ENCODE measurements at regions not wholly inside any gene's neighbourhood (a gene's known extent, or its start where the extent isn't known, plus 50 kb on each side); places are given as distances from the start of the nearest gene placed in this dataset.
"Not testable (repeated sequence)": the region's sequence is repeated elsewhere in the genome, so short reads cannot be mapped to it uniquely, and the experiment has no call there.

- no peak for DNase-seq
Observed at GRCh38 chrX:25131055-25131454, 115.3 kb upstream of the ARX start.

DNA sequence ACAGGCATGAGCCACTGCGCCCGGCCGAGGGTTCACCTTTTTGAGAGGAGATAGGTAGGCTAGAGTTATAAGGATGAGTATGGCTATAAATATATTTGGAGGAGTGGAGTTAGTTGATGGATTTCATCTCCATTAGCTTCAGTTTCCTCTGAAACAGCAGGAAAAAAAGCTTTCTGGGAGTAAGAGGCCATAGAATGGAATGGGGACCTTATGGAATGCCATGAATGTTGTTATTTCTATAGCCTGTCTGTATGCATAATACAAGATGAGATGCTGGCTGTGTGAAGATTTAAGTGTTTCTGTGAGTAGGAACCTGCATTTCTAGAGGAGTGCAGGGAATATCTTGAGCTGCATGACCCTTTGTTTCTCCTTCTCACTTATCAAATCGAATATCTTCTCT lies 114.9 kb upstream of the ARX start:
- no peak for DNase-seq

- no peak for DNase-seq
Observed at GRCh38 chrX:25125483-25125882, 109.7 kb upstream of the ARX start.

GRCh38 chrX:25124391-25124790 lies 108.6 kb upstream of the ARX start:
- no peak for DNase-seq

- no peak for DNase-seq
Observed at GRCh38 chrX:25112156-25112555, 96.4 kb upstream of the ARX start.

GRCh38 chrX:25108481-25108880 lies 92.7 kb upstream of the ARX start:
- no peak for DNase-seq

- no peak for DNase-seq
Observed at GRCh38 chrX:25105221-25105620, 89.5 kb upstream of the ARX start.

- no peak for DNase-seq
Observed at GRCh38 chrX:25096522-25097045, 80.8 kb upstream of the ARX start.

DNA sequence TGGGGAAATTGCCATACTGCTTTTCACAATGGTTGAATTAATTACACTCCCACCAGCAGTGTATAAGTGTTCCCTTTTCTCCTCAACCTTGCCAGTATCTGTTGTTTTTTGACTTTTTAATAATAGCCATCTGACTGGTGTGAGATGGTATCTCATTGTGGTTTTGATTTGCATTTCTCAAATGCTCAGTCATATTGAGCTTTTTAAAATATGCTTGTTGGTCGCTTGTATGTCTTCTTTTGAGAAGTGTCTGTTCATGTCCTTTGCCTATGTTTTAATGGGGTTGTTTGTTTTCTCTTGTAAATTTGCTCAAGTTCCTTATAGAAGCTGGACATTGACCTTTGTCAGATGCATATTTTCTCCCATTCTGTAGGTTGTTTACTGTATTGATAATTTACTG lies 75.4 kb upstream of the ARX start:
- DNase-seq = not testable (repeated sequence)

- no peak for DNase-seq
Observed at GRCh38 chrX:25084446-25084845, 68.7 kb upstream of the ARX start.

DNA sequence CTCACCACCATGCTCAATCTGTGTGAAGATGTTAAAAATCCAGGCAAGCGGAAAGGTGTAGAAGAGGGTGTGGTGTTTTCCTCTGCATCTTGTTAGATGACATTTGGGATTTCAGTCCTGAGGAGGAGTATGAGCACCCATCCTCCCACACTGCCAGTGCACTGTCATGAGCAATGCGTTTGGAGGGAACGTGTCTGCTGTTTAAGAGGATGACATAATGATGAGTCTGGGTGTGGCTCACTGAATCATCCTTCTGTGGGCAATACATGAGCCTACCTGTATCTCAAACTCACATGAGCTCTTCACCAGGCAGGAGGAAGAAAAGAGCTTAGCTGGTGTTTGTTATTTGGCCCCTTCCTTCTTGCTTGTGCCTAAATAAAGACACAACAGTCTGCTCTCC lies 67.9 kb upstream of the ARX start:
- no peak for DNase-seq

GRCh38 chrX:25079020-25079419 lies 63.3 kb upstream of the ARX start:
- DNase-seq = no peak

GRCh38 chrX:25076941-25077500 lies 61.3 kb upstream of the ARX start:
- DNase-seq = no peak

DNA sequence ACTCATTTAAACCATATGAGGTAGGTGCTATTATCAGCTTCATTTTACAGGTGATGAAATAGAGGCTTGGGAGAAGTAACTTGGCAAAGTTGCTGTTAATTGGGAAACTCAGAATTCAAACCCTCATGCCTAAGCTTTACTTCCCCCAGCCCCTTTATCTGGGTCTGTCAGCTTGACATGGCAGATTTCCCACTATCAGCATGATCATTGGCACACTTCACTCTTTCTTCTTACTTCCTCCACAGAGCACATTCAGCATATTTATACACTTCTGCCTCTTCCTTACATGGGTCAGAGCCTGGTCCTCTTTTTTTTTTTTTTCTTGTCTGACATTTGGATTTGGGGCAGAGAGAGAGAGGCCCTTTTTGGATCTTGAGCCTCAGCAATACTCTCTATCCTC lies 56.5 kb upstream of the ARX start:
- no peak for DNase-seq

GRCh38 chrX:25070038-25070437 lies 54.3 kb upstream of the ARX start:
- no peak for DNase-seq

- DNase-seq = no peak
Observed at GRCh38 chrX:25069209-25069608, 53.4 kb upstream of the ARX start.

DNA sequence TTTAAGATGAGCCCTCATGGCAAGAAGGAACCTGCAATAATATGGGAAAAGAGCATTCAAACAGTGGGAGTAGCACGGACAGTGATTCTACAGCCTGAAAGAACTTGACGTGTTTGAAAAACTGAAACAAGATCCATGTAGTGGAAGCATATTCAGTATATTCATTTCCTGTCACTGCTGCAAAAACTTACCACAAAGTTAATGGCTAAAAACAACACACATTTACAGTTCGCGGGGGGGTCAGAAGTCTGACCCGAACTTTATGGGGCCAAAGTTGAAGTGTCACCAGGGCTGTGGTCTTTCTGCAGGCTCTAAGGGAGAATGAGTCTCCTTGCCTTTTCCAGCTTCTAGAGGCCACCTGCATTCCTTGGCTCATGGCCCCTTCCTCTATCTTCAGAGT lies 52.6 kb upstream of the ARX start:
- no peak for DNase-seq

DNA sequence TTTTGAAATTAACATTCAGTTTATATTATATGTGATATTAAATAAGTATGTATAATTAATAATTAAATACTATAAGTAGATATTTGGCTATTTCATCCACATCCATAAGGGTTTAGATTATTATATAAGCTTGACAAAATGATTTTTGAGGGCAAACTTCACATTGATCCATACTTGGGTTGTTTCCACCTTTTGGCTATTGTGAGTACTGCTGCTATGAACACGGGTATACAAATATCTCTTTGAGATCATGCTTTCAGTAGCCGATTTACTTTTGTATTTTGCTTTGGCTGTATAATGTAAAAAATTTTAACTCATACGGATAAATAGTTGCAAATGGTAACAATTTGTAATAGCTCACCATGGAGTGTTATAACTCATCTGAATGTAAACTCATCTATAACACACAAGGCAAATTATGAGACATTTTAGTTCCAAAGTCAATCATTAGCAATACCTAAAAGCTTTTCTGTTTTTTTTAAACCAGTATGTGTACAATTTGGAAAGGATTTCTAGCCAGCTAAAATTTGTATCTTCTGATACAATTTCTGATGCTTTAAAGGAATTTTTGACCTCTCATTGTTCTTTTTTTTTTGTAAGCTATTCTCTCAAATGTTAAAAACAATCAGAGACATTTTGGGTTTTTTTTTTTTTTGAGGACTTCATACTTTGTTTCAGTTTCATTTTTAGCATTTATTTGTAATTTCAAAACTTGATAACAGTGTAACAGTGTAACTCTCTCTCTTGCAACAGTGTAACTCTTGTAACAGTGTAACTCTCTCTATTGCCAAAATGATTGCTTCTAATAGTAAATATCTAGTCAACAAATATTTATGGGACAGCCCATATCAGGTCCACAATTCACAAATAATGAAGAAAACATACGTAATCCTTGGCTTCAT lies 51.8 kb upstream of the ARX start:
- DNase-seq = peak in 1 of 2 donors; percentile 13

DNA sequence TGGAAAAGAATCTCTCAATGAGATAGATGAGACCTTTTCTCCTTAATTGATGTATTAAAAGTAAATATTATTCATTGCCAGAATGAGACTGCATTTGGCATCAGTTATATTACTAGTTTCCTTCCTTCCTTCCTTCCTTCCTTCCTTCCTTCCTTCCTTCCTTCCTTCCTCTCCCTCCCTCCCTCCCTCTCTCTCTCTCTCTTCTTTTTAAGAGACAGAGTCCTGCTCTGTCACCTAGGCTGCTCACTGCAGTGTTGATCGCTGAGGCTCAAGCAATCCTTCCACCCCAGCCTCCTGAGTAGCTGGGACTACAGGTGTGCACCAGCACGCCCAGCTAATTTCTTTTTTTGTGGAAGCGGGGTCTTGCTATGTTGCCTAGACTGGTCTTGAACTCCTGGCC lies 50.4 kb upstream of the ARX start:
- DNase-seq = no peak

Data from CD4-positive, alpha-beta T cell treated with Interleukin-4 for 1 hour (primary cell).